GM19468 (cell line): ENCODE measurements at regions not wholly inside any gene's neighbourhood (a gene's known extent, or its start where the extent isn't known, plus 50 kb on each side); places are given as distances from the start of the nearest gene placed in this dataset.
A peak's percentile ranks its signal among the peaks of the same experiment; 100 is the strongest.

ENCODE experiments used
- ATAC-seq: cut with Tn5 transposase; IDR thresholded peaks from one replicate; pipeline ENCODE4 v1.9.1; 2021; ENCODE audit warnings: mild to moderate bottlenecking, moderate library complexity, moderate number of reproducible peaks; ENCODE audit not compliant: unreplicated experiment; ENCODE audit errors: extremely low read depth

DNA sequence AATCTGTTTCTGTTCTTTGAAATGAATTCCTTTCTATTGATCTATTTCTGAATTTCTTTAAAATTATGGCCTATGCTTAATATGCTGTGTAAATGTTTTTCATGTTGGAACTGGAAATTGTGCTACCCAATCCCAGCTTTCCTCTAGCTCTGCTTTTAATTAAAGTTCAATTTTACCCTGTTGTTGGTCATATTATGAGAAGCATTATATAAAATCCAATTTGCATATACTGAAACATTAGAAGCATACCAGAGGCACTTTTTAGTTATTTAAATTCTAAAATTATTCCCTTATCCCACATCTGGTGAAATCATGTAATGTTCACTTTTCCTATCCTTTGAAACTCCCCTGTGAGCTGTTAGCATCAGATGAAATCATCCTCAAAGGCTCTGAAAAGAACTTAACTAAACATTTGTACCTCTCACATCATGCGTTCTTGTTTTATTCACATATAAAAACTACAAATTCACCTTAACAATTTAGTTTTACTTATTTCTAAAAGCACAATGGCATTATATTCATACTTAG is 160.6 kb upstream of the COL21A1 start:
- no peak for ATAC-seq

- peak; percentile 40 for ATAC-seq
Measured at GRCh38 chr6:56406276-56407269, 159.2 kb upstream of the COL21A1 start.

DNA sequence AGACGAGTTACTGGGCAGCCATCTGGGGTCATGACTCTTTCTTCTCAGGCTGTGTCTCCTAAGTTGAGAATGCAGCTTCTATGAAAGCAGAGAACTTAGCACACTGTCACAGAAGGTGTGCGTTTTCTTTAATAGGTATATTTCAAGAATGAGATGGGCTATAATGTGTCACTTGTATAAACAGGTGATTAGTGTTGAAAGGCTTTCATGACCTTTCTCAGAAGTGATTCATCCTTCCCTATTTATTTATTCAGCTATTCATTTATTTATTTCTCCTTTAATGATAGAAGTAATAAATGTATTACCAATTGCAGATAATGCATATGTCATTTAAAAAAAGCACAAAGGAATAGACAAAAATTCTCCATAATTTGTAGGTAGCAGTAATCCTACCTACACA is 157.2 kb upstream of the COL21A1 start:
- no peak for ATAC-seq

DNA sequence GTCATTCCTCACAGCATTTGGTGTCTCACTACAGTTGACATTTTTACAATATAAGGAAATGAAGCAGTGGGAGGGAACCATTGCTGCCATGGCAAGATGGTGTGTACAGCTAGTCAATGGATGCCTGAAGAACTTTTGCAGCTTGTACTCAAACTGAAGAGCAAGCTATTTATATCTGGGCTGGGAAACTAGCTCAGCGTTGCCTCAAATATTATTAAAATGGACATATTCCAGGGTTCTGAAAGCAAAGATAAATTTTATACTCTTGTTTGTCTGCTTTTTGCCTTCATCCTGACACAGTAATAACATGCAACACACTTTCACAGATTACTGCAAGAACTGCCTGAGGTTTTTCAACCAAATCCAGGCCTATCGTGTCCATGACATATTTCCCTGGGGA is 156.4 kb upstream of the COL21A1 start:
- ATAC-seq, result no peak

GRCh38 chr6:56401477-56402070 is 154.2 kb upstream of the COL21A1 start:
- ATAC-seq, result no peak

GRCh38 chr6:56400273-56400672 is 152.9 kb upstream of the COL21A1 start:
- ATAC-seq, result no peak

DNA sequence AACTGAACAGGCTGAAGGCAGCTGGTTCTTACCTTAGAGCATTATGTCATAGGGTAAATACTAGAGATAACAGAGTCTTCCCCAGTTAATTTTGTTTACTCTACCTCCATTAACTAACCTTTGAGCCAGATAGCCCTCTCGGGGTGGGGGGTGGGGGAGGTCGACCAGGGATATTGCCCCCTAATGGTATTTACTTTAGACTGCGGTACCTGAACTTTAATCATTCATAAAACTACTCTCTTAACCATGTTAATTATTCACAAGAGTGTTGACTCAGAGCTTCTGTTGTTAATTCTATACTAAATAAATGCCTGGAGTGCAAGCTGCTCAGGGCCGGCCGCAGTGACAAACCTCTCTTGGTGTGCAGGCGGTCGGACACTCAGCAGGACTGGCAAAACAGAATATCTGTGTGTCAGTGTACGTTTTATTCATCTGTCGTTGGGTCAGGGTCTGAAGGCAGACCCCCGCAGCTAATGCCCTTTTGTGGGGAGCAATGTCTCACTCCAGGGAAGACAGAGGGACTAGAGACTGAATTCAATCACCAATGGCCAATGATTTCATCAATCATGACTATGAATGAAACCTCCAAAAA is 152.4 kb upstream of the COL21A1 start:
- ATAC-seq, result no peak

DNA sequence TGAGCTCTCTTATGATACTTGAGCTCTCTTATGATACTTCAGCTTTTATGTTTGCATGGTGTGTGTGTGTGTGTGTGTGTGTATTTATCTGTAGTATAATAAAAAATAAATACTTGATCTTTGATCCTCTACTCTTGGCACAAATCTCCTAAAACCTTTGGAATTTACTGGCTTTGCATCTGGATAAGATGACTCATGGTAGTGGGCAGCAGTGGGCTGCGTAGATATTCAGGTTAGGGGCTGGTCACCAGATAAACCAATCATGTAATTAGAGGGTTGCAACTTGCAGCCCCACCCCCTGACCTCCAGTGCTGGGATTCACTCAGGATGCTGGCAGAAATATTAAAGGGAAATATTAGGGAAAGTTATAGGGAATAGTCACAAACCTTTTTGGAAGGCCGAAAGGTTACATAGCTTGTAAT is 151.9 kb upstream of the COL21A1 start:
- ATAC-seq, result no peak

GRCh38 chr6:56396435-56396834 is 149.1 kb upstream of the COL21A1 start:
- no peak for ATAC-seq

DNA sequence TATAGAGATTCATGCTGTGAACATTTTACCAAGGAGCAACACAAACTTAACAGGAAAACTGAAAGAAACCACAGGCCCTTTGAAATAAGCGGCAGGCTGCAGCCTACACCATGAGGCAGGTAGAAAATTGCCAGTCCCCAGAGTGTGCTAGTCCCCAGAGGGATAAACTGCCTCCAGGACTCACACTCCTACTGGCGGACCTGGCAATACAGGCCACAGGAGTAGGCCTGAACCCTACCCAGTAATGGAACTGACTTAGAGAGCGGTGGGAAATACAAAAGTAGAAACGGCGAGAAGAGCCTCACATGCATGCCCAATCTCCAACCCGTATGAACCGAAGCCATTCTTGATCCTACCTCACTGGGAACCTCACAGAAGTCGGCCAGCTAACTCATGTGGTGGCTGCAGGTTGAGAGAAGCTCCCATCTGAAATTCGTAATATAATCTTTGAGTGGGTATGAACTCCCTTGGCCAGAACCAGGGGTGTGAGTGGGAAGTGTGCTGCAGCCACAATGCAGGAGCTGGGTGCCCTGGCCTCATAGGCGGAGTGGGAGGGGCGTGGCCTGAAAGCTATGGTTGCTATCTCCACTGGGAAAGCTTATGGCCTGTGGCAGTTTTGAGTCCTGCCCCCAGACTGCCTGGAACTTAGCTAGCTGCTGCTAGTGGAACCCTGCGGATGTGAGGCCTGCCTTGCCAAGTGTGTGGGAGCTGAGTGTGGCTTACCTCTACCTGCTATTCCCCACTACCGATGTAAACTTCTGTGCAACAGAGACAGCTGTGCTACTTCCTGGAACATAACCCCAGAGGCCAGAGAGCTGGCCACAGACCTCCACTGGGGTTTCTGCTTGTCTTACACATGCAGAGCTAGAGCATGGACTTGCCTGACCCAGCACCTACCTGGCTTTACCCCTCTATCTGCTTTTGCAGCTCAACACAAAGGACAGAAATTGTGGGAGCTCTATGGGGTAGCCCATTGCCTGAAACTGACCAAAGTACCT is 146.5 kb upstream of the COL21A1 start:
- no peak for ATAC-seq

- no peak for ATAC-seq
Measured at GRCh38 chr6:56388415-56388755, 141.0 kb upstream of the COL21A1 start.

DNA sequence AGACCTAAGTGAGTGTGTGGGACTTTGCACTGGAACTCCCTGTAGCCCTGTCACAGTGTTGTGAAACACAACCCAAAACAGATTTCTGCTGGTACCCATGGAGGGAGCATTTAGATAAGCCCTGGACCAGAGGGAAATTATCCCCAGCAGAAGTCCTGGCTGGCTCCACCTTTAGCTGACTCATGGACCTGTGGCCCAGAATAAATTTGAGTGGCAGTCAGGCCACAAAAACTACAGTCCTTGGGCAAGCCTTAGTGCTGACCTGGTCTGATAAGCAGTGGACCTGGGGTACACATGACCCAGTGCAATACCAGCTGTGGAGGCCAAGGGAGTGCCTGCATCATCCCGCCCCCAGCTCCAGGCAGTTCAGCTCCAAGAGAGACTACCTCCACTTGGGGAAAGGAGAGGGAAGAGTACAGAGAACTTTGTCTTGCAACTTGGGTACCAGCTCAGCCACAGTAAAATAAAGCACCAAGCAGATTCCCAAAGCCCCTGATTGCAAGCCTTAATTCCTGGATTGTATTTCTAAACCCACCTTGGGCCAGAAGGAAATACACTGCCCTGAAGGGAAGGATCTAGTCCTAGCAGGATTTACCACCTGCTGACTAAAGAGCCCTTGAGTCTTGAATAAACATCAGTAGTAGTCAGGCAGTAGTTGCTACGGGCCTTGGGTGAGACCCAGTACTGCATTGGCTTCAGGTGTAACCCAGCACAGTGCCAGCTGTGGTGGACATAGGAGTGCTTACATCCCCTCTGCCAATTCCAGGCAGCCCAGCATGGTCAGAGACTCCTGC is 140.4 kb upstream of the COL21A1 start:
- ATAC-seq, result no peak

GRCh38 chr6:56386717-56387116 is 139.3 kb upstream of the COL21A1 start:
- no peak for ATAC-seq

DNA sequence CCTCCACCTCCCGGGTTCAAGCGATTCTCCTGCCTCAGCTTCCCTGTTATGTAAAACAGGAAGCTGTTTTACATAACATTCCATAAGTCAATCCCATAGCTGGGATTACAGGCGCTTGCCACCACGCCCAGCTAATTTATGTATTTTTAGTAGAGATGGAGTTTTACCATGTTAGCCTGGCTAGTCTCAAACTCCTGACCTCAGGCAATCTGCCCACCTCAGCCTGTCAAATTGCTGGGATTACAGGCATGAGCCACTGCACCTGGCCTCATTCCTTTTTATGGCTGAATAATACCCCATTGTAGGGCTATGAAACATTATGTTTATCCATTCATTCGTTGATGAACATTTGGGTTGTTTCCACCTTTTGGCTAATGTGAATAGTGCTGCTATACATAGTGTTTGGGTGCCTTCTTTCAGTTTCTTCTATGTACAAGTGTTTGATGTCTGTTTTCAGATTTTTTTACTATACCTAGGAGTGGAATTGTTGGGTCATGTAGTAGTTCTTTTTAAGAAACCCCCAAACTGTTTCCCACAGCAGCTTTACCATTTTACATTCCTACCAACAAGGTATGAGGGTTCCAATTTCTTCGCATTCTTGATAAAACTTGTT is 138.7 kb upstream of the COL21A1 start:
- ATAC-seq, result no peak

- no peak for ATAC-seq
Measured at GRCh38 chr6:56383160-56383559, 135.8 kb upstream of the COL21A1 start.

- no peak for ATAC-seq
Measured at GRCh38 chr6:56382416-56382940, 135.1 kb upstream of the COL21A1 start.

DNA sequence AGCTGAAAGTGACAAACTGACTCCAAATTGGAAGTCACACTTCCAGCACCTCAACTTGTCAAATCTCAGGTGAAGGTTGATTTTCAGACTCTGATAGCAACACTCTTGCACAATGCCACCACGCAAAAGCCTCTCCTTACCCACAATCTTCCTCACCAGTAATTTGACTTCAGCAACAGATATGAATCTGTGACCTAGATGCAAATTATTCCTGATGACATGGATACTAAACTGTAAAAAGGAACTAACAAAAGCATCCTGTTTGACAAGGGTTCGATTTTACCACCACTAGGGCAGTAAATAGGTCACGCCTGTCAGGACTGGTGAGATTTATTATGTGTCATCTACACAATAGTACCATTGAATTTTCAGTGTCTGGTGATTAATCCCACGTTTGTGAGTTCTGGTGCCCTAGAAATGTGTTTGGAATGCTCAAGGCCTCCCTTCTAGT is 134.4 kb upstream of the COL21A1 start:
- no peak for ATAC-seq

GRCh38 chr6:56380476-56380875 is 133.1 kb upstream of the COL21A1 start:
- no peak for ATAC-seq
